PC-3 (cell line): ENCODE measurements at regions not wholly inside any gene's neighbourhood (a gene's known extent, or its start where the extent isn't known, plus 50 kb on each side); places are given as distances from the start of the nearest gene placed in this dataset.

ENCODE experiments used
- ATAC-seq: fragments of 200-7000 bp; cut with Tn5 transposase; 2 replicates; pipeline ENCODE4 v1.9.1; 2020; ENCODE audit warnings: mild to moderate bottlenecking, moderate library complexity
- BruUV-seq: library from RNA; stranded (reverse); fragments of 400-500 nt; replicated peaks from 2 replicates; lab custom pipeline; 2021; lab: Mats Ljungman, UMichigan
- CTCF ChIA-PET: fragments of 300-600 bp; sonication (Branson Sonifier 250); formaldehyde crosslinking; loops from one replicate; lab custom pipeline; 2022; ENCODE audit warnings: antibody characterized with exemption; lab: Charles Lee
- POLR2A ChIA-PET: fragments of 300-600 bp; sonication (Branson Sonifier 250); formaldehyde crosslinking; loops from one replicate; lab custom pipeline; 2022; ENCODE audit warnings: antibody characterized with exemption; ENCODE audit not compliant: unreplicated experiment; lab: Charles Lee
- DNase-seq: peaks from one replicate; pipeline ENCODE4 v3.0.0-alpha.2; 2015
- H2AFZ ChIP-seq: fragments of 300-600 bp; sonication (generic); 2 replicates; pipeline ENCODE4 v1.6.0; 2016; ENCODE audit warnings: antibody characterized with exemption, low read length
- H3F3A ChIP-seq: fragments of 300-600 bp; sonication (generic); one replicate; pipeline ENCODE4 v1.6.0; 2017; ENCODE audit warnings: antibody characterized with exemption, low read length, control low read depth, mild to moderate bottlenecking; ENCODE audit not compliant: unreplicated experiment
- H3K27ac ChIP-seq: fragments of 300-600 bp; sonication (generic); 2 replicates; pipeline ENCODE4 v1.5.1; 2016; ENCODE audit warnings: mild to moderate bottlenecking, low read length
- H3K27me3 ChIP-seq: fragments of 300-600 bp; sonication (generic); 2 replicates; pipeline ENCODE4 v1.6.1; 2016; ENCODE audit warnings: low read length, mixed read lengths
- H3K36me3 ChIP-seq: fragments of 300-600 bp; sonication (generic); 2 replicates; pipeline ENCODE4 v1.6.1; 2016; ENCODE audit warnings: low read depth, mixed run types, low read length, mixed read lengths
- H3K4me1 ChIP-seq: fragments of 300-600 bp; sonication (generic); 2 replicates; pipeline ENCODE4 v1.5.1; 2016; ENCODE audit warnings: low read length; ENCODE audit not compliant: insufficient read depth
- H3K4me2 ChIP-seq: fragments of 300-600 bp; sonication (generic); 2 replicates; pipeline ENCODE4 v1.6.0; 2016; ENCODE audit warnings: low read length
- H3K4me3 ChIP-seq: fragments of 300-600 bp; sonication (generic); 2 replicates; pipeline ENCODE4 v1.5.1; 2016; ENCODE audit warnings: mild to moderate bottlenecking, low read length, mixed read lengths
- H3K79me2 ChIP-seq: fragments of 300-600 bp; sonication (generic); 2 replicates; pipeline ENCODE4 v1.6.1; 2017; ENCODE audit warnings: low read length, mixed read lengths
- H3K9ac ChIP-seq: fragments of 300-600 bp; sonication (generic); 2 replicates; pipeline ENCODE4 v1.6.0; 2016; ENCODE audit warnings: mild to moderate bottlenecking, low read length
- H3K9me2 ChIP-seq: fragments of 300-600 bp; sonication (generic); replicated peaks from 2 replicates; pipeline ENCODE4 v1.6.1; 2016; ENCODE audit warnings: mixed run types, low read length, mixed read lengths
- H3K9me3 ChIP-seq: fragments of 300-600 bp; sonication (generic); 2 replicates; pipeline ENCODE4 v1.6.1; 2016; ENCODE audit warnings: low read length, mixed read lengths
- H4K20me1 ChIP-seq: fragments of 300-600 bp; sonication (generic); 2 replicates; pipeline ENCODE4 v1.6.1; 2016; ENCODE audit warnings: low read length, mixed read lengths
- EZH2 ChIP-seq: fragments of 300-600 bp; sonication (generic); IDR thresholded peaks from one replicate; pipeline ENCODE4 v1.6.1; 2017; ENCODE audit warnings: antibody characterized with exemption, mild to moderate bottlenecking, low read length; ENCODE audit not compliant: unreplicated experiment
- EZH2phosphoT487 ChIP-seq: fragments of 300-600 bp; sonication (generic); IDR thresholded peaks from 2 replicates; pipeline ENCODE4 v1.6.1; 2018; ENCODE audit warnings: mild to moderate bottlenecking, antibody characterized with exemption, low read length, borderline replicate concordance
- intact Hi-C: fragments of 100-400 bp; cut with micrococcal nuclease; formaldehyde crosslinking; loops from 2 replicates; pipeline ENCODE4 v1.9.0; 2023
- TF ChIP-seq, protein P1 (sequence below): fragments of 300-600 bp; sonication (generic); conservative IDR thresholded peaks from 2 replicates; pipeline ENCODE4 v1.5.1; 2017; ENCODE audit warnings: antibody characterized with exemption, low read depth, mild to moderate bottlenecking, low read length

DNA sequence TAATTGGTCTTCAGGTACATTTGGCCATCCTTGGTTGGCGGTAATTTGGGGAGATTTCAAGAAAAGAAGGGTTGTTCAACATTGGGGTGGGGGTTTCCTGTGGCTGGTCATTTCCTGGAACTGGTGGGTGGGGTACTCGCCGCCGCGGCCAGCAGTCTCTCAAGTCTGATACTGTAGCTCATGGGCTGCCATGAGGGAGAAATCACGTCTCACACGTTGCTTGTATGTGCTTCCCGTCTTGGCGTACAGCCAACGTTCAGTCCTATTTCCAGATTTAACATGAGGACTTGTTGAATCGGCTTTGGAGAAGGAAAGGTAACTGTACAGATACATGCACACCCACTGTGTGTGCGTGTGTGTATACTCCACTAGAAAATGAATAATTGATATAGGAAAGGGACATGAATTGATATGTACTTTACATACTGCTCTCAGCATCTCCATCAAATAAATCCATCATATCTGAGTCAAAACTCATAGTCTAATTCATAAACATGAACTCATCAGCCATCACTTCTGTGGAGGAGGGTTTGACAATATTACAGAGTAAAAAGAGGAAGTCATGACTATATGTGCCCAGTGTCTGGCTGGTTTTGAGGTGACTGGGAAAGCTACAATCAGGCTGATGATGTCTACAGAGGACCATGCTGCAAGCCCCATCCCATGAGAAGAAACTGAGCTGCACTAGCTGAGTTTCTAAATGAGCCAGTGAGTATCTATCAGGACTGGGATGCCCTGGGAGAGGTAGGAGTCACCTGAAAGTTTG is 418.1 kb downstream of the TSHZ3 start:
- H3K36me3 ChIP-seq = no peaks in the 10 kb centered on the region
- no peak overlapping the region for H3K4me3 ChIP-seq
- no peak overlapping the region for H3K4me2 ChIP-seq
- POLR2A ChIA-PET = no interaction called here
- H3K27me3 ChIP-seq = no peaks in the 10 kb centered on the region
- CTCF ChIA-PET = no interaction called here
- TF ChIP-seq EZH2phosphoT487 (no peak), EZH2 (no peak)
- TF ChIP-seq, protein P1, sequence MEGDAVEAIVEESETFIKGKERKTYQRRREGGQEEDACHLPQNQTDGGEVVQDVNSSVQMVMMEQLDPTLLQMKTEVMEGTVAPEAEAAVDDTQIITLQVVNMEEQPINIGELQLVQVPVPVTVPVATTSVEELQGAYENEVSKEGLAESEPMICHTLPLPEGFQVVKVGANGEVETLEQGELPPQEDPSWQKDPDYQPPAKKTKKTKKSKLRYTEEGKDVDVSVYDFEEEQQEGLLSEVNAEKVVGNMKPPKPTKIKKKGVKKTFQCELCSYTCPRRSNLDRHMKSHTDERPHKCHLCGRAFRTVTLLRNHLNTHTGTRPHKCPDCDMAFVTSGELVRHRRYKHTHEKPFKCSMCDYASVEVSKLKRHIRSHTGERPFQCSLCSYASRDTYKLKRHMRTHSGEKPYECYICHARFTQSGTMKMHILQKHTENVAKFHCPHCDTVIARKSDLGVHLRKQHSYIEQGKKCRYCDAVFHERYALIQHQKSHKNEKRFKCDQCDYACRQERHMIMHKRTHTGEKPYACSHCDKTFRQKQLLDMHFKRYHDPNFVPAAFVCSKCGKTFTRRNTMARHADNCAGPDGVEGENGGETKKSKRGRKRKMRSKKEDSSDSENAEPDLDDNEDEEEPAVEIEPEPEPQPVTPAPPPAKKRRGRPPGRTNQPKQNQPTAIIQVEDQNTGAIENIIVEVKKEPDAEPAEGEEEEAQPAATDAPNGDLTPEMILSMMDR = no peak
- no peak overlapping the region for H3K9ac ChIP-seq
- no TSS peak for BruUV-seq
- no peak overlapping the region for H2AFZ ChIP-seq
- H4K20me1 ChIP-seq = no peaks in the 10 kb centered on the region
- no peaks in the 10 kb centered on the region for H3K4me1 ChIP-seq
- no peaks in the 10 kb centered on the region for H3K79me2 ChIP-seq
- DNase-seq = no peak
- intact Hi-C loops = no loop called here
- H3F3A ChIP-seq = no peaks in the 10 kb centered on the region
- ATAC-seq = no peak
- no peaks in the 10 kb centered on the region for H3K9me2 ChIP-seq
- H3K9me3 ChIP-seq = no peaks in the 10 kb centered on the region
- H3K27ac ChIP-seq = no peak overlapping the region

DNA sequence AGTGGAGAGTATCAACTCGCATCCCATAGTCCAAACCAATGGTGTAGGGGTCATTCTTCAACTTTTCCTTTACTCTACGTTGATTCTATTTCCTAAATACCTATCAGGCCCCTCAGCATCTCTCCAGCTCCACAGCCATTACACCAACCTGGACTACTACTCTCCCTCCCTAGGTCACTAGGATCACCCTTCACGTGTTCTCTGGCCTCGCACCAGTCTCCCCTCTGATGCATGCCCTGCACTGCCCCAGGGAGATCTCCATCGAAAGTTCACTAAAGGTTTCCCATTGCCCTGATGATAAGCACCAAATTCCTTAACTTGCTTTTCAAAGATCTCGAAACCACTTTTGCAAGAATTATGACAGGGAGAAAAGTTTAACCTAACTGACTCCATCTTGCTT is 421.5 kb downstream of the TSHZ3 start:
- no TSS peak for BruUV-seq
- ATAC-seq = no peak

DNA sequence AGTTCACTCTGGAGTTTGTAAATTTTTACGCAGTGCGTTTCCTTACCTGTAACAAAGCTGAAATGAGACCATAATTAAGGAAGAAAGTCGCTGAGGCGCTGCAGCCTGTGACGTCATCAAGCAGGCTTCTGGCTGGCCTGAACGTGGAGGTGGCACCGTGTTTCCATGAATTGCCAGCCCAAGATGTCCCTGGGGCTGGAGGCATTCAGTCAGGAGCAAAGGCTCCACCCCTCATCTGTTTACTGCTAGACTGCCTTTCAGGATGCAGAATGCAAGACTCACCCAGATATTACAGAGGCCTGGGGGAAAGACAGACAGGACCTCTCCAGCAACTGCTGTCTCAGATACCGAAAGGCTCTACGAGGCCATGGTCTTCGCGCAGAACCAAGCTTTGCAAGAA is 424.6 kb downstream of the TSHZ3 start:
- no peak for DNase-seq
- no peaks in the 10 kb centered on the region for H3K9me3 ChIP-seq
- no peaks in the 10 kb centered on the region for H3K4me1 ChIP-seq
- no peaks in the 10 kb centered on the region for H3K79me2 ChIP-seq
- TF ChIP-seq, protein P1 = no peak
- TF ChIP-seq EZH2 = no peak
- no peak for TF ChIP-seq EZH2phosphoT487
- H3K9ac ChIP-seq = no peak overlapping the region
- intact Hi-C loops = no loop called here
- no peaks in the 10 kb centered on the region for H3K27me3 ChIP-seq
- no peak overlapping the region for H3K4me3 ChIP-seq
- no peaks in the 10 kb centered on the region for H3F3A ChIP-seq
- BruUV-seq = no TSS peak
- ChIA-PET CTCF (no interaction called here), POLR2A (no interaction called here)
- H3K9me2 ChIP-seq = no peaks in the 10 kb centered on the region
- no peaks in the 10 kb centered on the region for H3K36me3 ChIP-seq
- ATAC-seq = no peak
- no peak overlapping the region for H2AFZ ChIP-seq
- no peaks in the 10 kb centered on the region for H4K20me1 ChIP-seq
- H3K27ac ChIP-seq = no peak overlapping the region
- no peak overlapping the region for H3K4me2 ChIP-seq

More for the DNA sequence above, 421.5 kb downstream of the TSHZ3 start:
- CTCF ChIA-PET = no interaction called here
- Histone ChIP-seq H3K79me2 (no peaks in the 10 kb centered on the region), H3K9ac (no peak overlapping the region), H3F3A (no peaks in the 10 kb centered on the region), H2AFZ (no peak overlapping the region), H3K9me2 (no peaks in the 10 kb centered on the region), H3K4me2 (no peak overlapping the region), H3K27me3 (no peaks in the 10 kb centered on the region), H4K20me1 (no peaks in the 10 kb centered on the region), H3K36me3 (no peaks in the 10 kb centered on the region), H3K9me3 (no peaks in the 10 kb centered on the region), H3K4me3 (no peak overlapping the region), H3K27ac (no peak overlapping the region), H3K4me1 (no peaks in the 10 kb centered on the region)
- intact Hi-C loops = no loop called here
- POLR2A ChIA-PET = no interaction called here
- DNase-seq = no peak
- TF ChIP-seq EZH2phosphoT487 = no peak
- TF ChIP-seq, protein P1 = no peak
- no peak for TF ChIP-seq EZH2
